Choroid plexus epithelial cell (primary cell): ENCODE measurements at regions not wholly inside any gene's neighbourhood (a gene's known extent, or its start where the extent isn't known, plus 50 kb on each side); places are given as distances from the start of the nearest gene placed in this dataset.

Experiments
- DNase-seq: peaks from one replicate; pipeline ENCODE4 v3.0.0-alpha.2; 2010; ENCODE audit warnings: low read depth
- H3K4me3 ChIP-seq: 2 replicates; pipeline ENCODE4 v1.5.1; 2011; ENCODE audit warnings: low read depth, mild to moderate bottlenecking, control low read depth, low read length, moderate library complexity
- CTCF ChIP-seq: conservative IDR thresholded peaks from 2 replicates; pipeline ENCODE4 v1.5.1; 2011; ENCODE audit warnings: low read depth, mild to moderate bottlenecking, control low read depth, inconsistent platforms, low read length, moderate library complexity

DNA sequence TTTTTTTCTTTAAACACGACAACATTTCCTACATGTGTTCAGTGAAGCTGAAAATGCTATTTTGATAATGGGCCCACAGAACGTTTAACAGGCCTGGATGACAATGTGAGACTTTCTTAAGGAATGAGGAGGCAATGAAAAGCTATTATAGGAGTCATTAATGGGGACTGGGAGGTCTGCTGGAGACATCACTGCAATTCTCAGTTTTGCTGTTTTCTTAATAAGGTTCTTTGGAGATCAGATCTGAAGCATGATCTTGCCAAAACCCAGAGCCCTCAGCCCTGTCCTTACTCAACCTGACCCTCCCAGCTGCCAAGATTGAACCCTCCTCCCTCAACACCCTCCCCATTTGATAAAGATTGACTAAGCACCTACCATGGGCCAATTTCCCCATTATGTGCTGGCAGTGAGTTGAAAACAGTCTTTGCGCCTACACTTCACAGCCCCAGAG is 353.1 kb downstream of the MAFB start:
- no peak overlapping the region for H3K4me3 ChIP-seq
- DNase-seq: no peak
- TF ChIP-seq CTCF: no peak

GRCh38 chr20:40335437-40335836 is 353.6 kb downstream of the MAFB start:
- no peak for TF ChIP-seq CTCF
- no peak for DNase-seq
- H3K4me3 ChIP-seq: no peak overlapping the region

DNA sequence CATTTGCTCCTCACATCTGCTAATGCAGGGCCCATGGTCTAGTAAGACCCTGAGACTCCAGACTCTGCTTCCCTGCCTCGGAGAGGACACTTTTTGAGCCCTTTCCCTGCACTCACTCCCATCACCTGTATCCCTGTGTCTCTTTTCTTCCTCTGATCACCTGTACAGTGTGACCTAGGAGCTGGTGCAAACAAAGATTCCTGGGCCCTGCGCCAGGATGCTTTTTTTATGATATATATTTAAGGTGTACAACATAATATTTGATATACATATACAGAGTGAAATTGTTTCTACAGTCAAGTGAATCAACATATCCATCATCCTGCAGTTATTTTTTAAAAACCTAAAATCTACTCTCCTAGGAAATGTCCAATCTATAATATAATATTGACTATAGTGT is 355.4 kb downstream of the MAFB start:
- DNase-seq: no peak
- H3K4me3 ChIP-seq: no peak overlapping the region
- no peak for TF ChIP-seq CTCF

DNA sequence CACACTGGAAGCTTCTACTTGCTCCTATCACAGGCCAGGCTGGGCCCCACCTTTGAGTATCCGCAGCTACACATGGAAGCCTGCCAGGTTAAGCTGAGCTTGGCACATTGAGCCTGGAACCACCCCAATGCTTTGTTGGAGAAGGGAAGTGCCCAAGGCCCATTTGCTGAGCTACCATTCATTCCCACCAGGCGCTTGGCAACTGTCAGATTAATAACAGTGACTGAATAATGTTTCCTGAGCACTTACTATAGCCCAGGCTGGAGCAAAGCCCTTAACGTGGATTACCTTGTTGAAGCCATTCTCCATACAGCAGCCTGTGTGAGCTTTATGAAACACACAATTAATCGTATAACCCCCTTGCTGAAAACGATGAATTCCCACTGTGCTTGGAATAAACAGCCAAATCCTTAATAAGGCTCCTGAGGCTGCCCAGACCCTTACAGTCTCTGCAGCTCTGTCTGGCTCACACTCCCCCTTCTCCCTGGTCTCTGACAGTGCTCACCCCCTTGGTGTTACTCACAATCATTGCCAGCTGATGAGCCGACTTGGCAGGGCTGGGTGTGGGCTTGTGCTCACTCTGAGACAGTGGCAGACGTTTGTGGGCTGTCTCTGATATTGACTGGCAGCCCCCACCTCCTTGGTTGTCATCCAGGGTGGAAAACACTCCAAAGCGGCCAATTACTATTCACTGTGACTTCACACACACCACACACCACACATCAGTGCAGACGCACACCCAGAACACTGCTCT is 357.1 kb downstream of the MAFB start:
- H3K4me3 ChIP-seq: no peak overlapping the region
- DNase-seq: no peak
- TF ChIP-seq CTCF: no peak

DNA sequence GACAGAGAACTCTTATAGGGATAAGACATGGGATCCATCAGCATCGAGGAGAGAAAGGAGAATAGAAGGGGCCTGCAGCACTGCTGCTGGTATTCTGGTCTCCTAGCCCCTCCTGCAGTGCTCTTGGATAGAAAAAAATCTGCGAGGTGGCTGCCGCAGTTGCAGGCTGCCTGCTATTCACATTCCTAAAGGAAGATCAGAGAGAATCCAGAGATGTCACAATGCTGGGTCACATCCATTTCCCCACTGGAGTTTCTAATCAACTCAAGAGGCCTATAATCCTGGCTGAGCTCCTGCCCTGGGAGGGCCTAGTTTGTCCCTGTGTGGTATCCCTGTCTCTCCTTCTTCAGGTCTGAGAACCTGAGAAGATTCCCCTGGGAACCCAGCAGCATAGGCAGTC is 357.8 kb downstream of the MAFB start:
- H3K4me3 ChIP-seq: no peak overlapping the region
- TF ChIP-seq CTCF: no peak
- DNase-seq: no peak

GRCh38 chr20:40329321-40329720 is 359.7 kb downstream of the MAFB start:
- no peak for DNase-seq
- TF ChIP-seq CTCF: no peak
- no peak overlapping the region for H3K4me3 ChIP-seq

GRCh38 chr20:40326784-40327183 is 362.3 kb downstream of the MAFB start:
- no peak overlapping the region for H3K4me3 ChIP-seq
- DNase-seq: no peak
- TF ChIP-seq CTCF: no peak
